Activated CD4-positive, alpha-beta T cell treated with anti-CD3 and anti-CD28 coated beads for 1 hour (primary cell): ENCODE measurements at regions not wholly inside any gene's neighbourhood (a gene's known extent, or its start where the extent isn't known, plus 50 kb on each side); places are given as distances from the start of the nearest gene placed in this dataset.
"Not testable (repeated sequence)": the region's sequence is repeated elsewhere in the genome, so short reads cannot be mapped to it uniquely, and the experiment has no call there.

ENCODE experiments used
- DNase-seq: peaks from one replicate; pipeline ENCODE4 v3.0.0-alpha.2; 2020

- no peak for DNase-seq
Measured at GRCh38 chr20:52425253-52425652, 233.7 kb upstream of the ZFP64 start.

GRCh38 chr20:52424357-52424942, 232.9 kb upstream of the ZFP64 start:
- DNase-seq = not testable (repeated sequence)

- DNase-seq = not testable (repeated sequence)
Measured at GRCh38 chr20:52423536-52424140, 232.1 kb upstream of the ZFP64 start.

GRCh38 chr20:52422574-52423336, 231.2 kb upstream of the ZFP64 start:
- no peak for DNase-seq

GRCh38 chr20:52420805-52421204, 229.2 kb upstream of the ZFP64 start:
- no peak for DNase-seq

- DNase-seq = no peak
Measured at GRCh38 chr20:52419205-52419604, 227.6 kb upstream of the ZFP64 start.

GRCh38 chr20:52416953-52417352, 225.4 kb upstream of the ZFP64 start:
- DNase-seq = no peak

GRCh38 chr20:52411611-52412010, 220.0 kb upstream of the ZFP64 start:
- DNase-seq = no peak

GRCh38 chr20:52410731-52411234, 219.2 kb upstream of the ZFP64 start:
- no peak for DNase-seq

- peak; percentile 37 for DNase-seq
Measured at GRCh38 chr20:52410182-52410647, 218.6 kb upstream of the ZFP64 start.

GRCh38 chr20:52405986-52406385, 214.4 kb upstream of the ZFP64 start:
- DNase-seq = no peak

- no peak for DNase-seq
Measured at GRCh38 chr20:52405417-52405816, 213.8 kb upstream of the ZFP64 start.

GRCh38 chr20:52404671-52405070, 213.1 kb upstream of the ZFP64 start:
- DNase-seq = no peak

- no peak for DNase-seq
Measured at GRCh38 chr20:52402950-52403349, 211.4 kb upstream of the ZFP64 start.

- no peak for DNase-seq
Measured at GRCh38 chr20:52402514-52402913, 210.9 kb upstream of the ZFP64 start.

- DNase-seq = no peak
Measured at GRCh38 chr20:52401431-52401830, 209.9 kb upstream of the ZFP64 start.

GRCh38 chr20:52399352-52399751, 207.8 kb upstream of the ZFP64 start:
- DNase-seq = no peak

- no peak for DNase-seq
Measured at GRCh38 chr20:52389606-52390005, 198.0 kb upstream of the ZFP64 start.

GRCh38 chr20:52383995-52384621, 192.5 kb upstream of the ZFP64 start:
- DNase-seq = no peak

- DNase-seq = no peak
Measured at GRCh38 chr20:52382933-52383332, 191.4 kb upstream of the ZFP64 start.

- DNase-seq = peak; percentile 13
Measured at GRCh38 chr20:52379723-52380336, 188.3 kb upstream of the ZFP64 start.

- no peak for DNase-seq
Measured at GRCh38 chr20:52372169-52372568, 180.6 kb upstream of the ZFP64 start.

- no peak for DNase-seq
Measured at GRCh38 chr20:52365688-52366087, 174.1 kb upstream of the ZFP64 start.
